Transverse colon (tissue), 4 donors: ENCODE measurements at regions not wholly inside any gene's neighbourhood (a gene's known extent, or its start where the extent isn't known, plus 50 kb on each side); places are given as distances from the start of the nearest gene placed in this dataset.

Experiments used
- DNase-seq: peaks from one replicate; pipeline ENCODE4 v3.0.0-alpha.2; 2019
- H3K27ac ChIP-seq, 4 donors: fragments of 200-600 bp; sonication (generic); 2 replicates each; pipeline ENCODE4 v1.5.1; 2016 to 2018; ENCODE audit warnings: inconsistent platforms in 4 of 4
- H3K27me3 ChIP-seq: fragments of 200-600 bp; sonication (generic); 2 replicates; pipeline ENCODE4 v1.5.1; 2017; ENCODE audit warnings: inconsistent platforms
- H3K36me3 ChIP-seq, 4 donors: fragments of 200-600 bp; sonication (generic); 2 replicates each; pipeline ENCODE4 v1.5.1; 2017 to 2019; ENCODE audit warnings: inconsistent platforms in 4 of 4
- H3K4me1 ChIP-seq, 4 donors: fragments of 200-600 bp; sonication (generic); 2 replicates each; pipeline ENCODE4 v1.5.1; 2017 to 2020; ENCODE audit warnings: inconsistent platforms in 4 of 4
- H3K4me3 ChIP-seq, 4 donors: fragments of 200-600 bp; sonication (generic); 1 replicate in 1 of 4; 2 replicates in 3 of 4; pipeline versions ENCODE4 v1.5.1 to v1.6.1; 2017 to 2019; ENCODE audit warnings: inconsistent platforms in 4 of 4
- H3K9me3 ChIP-seq, 2 donors: fragments of 200-600 bp; sonication (generic); 2 replicates each; pipeline ENCODE4 v1.5.1; 2017 to 2019; ENCODE audit warnings: inconsistent platforms in 2 of 2
- CTCF ChIP-seq, 5 experiments: fragments of 200-600 bp in 3 of 5; fragments of 450-650 bp in 2 of 5; sonication (generic) in 3 of 5; IDR thresholded peaks; 1 replicate in 2 of 5; 2 replicates in 3 of 5; pipeline ENCODE4 v1.5.1; 2016 to 2017; ENCODE audit warnings: antibody characterized with exemption in 5 of 5, inconsistent platforms in 3 of 5, mild to moderate bottlenecking in 2 of 5, moderate library complexity in 1 of 5
- EP300 ChIP-seq: sonication (generic); formaldehyde crosslinking; IDR thresholded peaks from one replicate; pipeline ENCODE4 v1.6.1; 2017; ENCODE audit warnings: antibody characterized with exemption, low read depth
- POLR2A ChIP-seq: fragments of 450-650 bp; IDR thresholded peaks from one replicate; pipeline ENCODE4 v1.6.1; 2016; ENCODE audit warnings: antibody characterized with exemption, mild to moderate bottlenecking, moderate library complexity
- POLR2AphosphoS5 ChIP-seq, 3 donors: sonication (generic); formaldehyde crosslinking; IDR thresholded peaks; one replicate each; pipeline ENCODE4 v1.6.1; 2016; ENCODE audit warnings: antibody characterized with exemption in 3 of 3
- WGBS, 2 donors: methylation state at CpG; one replicate each; pipeline ENCODE4 v1.1.5; 2018; ENCODE audit warnings: low coverage in 1 of 2; 5-methylcytosine and 5-hydroxymethylcytosine counted together
- in situ Hi-C, 4 donors: fragments of 200-750 bp; cut with MboI; loops; one replicate each; pipeline versions ENCODE4 v1.15.0 to v1.15.1; 2017; ENCODE audit warnings: low sequenced_read_pairs in 3 of 4, low pct_ligation_motif_present in 1 of 4, low pct_unique_long_range_greater_than_20kb in 1 of 4
- intact Hi-C: fragments of 100-400 bp; cut with DNase I; formaldehyde crosslinking; loops from one replicate; pipeline ENCODE4 v1.15.1; 2023; ENCODE audit warnings: low total_unique reads

GRCh38 chr13:65057986-65058385 is 2172.2 kb downstream of the PCDH9 start:
- no peak overlapping the region for H3K27ac ChIP-seq
- in situ Hi-C loops = no loop called here
- TF ChIP-seq POLR2A (no peak), CTCF (IDR thresholded peaks at IDR 0.05) (no peak), EP300 (no peak)
- intact Hi-C loops = no loop called here
- H3K9me3 ChIP-seq = peaks cover 0 to 4% of the 10 kb centered on the region in 2 donors
- 33 to 40% methylated on average over 3 of the region's 3 CpGs for WGBS, 2 donors
- H3K27me3 ChIP-seq = no peaks in the 10 kb centered on the region
- no peaks in the 10 kb centered on the region for H3K4me1 ChIP-seq
- no peak for DNase-seq
- no peaks in the 10 kb centered on the region for H3K36me3 ChIP-seq
- no peak overlapping the region for H3K4me3 ChIP-seq

- Histone ChIP-seq H3K36me3 (no peaks in the 10 kb centered on the region), H3K27me3 (no peaks in the 10 kb centered on the region), H3K27ac (no peak overlapping the region), H3K4me1 (no peaks in the 10 kb centered on the region), H3K4me3 (no peak overlapping the region), H3K9me3 (peaks cover 0 to 4% of the 10 kb centered on the region in 2 donors)
- in situ Hi-C loops (no loop called here), intact Hi-C loops (no loop called here)
- no peak for DNase-seq
- 57 to 80% methylated on average over 2 of the region's 2 CpGs for WGBS, 2 donors
- TF ChIP-seq CTCF (IDR thresholded peaks at IDR 0.05) (no peak), POLR2A (no peak), EP300 (no peak), POLR2AphosphoS5 (IDR thresholded peaks at IDR 0.05) (no peak)
These were observed 2175.9 kb downstream of the PCDH9 start for GRCh38 chr13:65054277-65054676.

GRCh38 chr13:65036999-65037398 is 2193.1 kb downstream of the PCDH9 start:
- H3K27ac ChIP-seq = no peak overlapping the region
- no peak overlapping the region for H3K4me3 ChIP-seq
- H3K36me3 ChIP-seq = no peaks in the 10 kb centered on the region
- 86 to 100% methylated on average over 1 of the region's 1 CpG for WGBS, 2 donors
- TF ChIP-seq EP300 (no peak), CTCF (IDR thresholded peaks at IDR 0.05) (no peak), POLR2A (no peak), POLR2AphosphoS5 (IDR thresholded peaks at IDR 0.05) (no peak)
- H3K4me1 ChIP-seq = no peaks in the 10 kb centered on the region
- peaks cover 0 to 3% of the 10 kb centered on the region in 2 donors for H3K9me3 ChIP-seq
- intact Hi-C loops (no loop called here), in situ Hi-C loops (no loop called here)
- no peaks in the 10 kb centered on the region for H3K27me3 ChIP-seq
- no peak for DNase-seq

GRCh38 chr13:65035302-65035701 is 2194.8 kb downstream of the PCDH9 start:
- in situ Hi-C loops = no loop called here
- intact Hi-C loops = no loop called here

More at GRCh38 chr13:65035302-65035701, 2194.8 kb downstream of the PCDH9 start:
- TF ChIP-seq POLR2A (no peak), POLR2AphosphoS5 (IDR thresholded peaks at IDR 0.05) (no peak), CTCF (IDR thresholded peaks at IDR 0.05) (no peak), EP300 (no peak)
- H3K4me1 ChIP-seq = no peaks in the 10 kb centered on the region
- no peaks in the 10 kb centered on the region for H3K36me3 ChIP-seq
- H3K27ac ChIP-seq = no peak overlapping the region
- DNase-seq = no peak
- H3K4me3 ChIP-seq = no peak overlapping the region
- no peaks in the 10 kb centered on the region for H3K27me3 ChIP-seq
- H3K9me3 ChIP-seq = peaks cover 0 to 2% of the 10 kb centered on the region in 2 donors
